GM12874 (cell line): ENCODE measurements at regions not wholly inside any gene's neighbourhood (a gene's known extent, or its start where the extent isn't known, plus 50 kb on each side); places are given as distances from the start of the nearest gene placed in this dataset.

Experiments used
- TF ChIP-seq, protein P1 (sequence below): IDR thresholded peaks from 2 replicates; pipeline ENCODE4 v1.5.1; 2011; ENCODE audit warnings: low read depth, mild to moderate bottlenecking, control low read depth, low read length, moderate library complexity; ENCODE audit not compliant: insufficient read depth

GRCh38 chr3:5690490-5690889 lies 503.0 kb downstream of the EDEM1 start:
- TF ChIP-seq, protein P1, sequence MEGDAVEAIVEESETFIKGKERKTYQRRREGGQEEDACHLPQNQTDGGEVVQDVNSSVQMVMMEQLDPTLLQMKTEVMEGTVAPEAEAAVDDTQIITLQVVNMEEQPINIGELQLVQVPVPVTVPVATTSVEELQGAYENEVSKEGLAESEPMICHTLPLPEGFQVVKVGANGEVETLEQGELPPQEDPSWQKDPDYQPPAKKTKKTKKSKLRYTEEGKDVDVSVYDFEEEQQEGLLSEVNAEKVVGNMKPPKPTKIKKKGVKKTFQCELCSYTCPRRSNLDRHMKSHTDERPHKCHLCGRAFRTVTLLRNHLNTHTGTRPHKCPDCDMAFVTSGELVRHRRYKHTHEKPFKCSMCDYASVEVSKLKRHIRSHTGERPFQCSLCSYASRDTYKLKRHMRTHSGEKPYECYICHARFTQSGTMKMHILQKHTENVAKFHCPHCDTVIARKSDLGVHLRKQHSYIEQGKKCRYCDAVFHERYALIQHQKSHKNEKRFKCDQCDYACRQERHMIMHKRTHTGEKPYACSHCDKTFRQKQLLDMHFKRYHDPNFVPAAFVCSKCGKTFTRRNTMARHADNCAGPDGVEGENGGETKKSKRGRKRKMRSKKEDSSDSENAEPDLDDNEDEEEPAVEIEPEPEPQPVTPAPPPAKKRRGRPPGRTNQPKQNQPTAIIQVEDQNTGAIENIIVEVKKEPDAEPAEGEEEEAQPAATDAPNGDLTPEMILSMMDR = no peak

DNA sequence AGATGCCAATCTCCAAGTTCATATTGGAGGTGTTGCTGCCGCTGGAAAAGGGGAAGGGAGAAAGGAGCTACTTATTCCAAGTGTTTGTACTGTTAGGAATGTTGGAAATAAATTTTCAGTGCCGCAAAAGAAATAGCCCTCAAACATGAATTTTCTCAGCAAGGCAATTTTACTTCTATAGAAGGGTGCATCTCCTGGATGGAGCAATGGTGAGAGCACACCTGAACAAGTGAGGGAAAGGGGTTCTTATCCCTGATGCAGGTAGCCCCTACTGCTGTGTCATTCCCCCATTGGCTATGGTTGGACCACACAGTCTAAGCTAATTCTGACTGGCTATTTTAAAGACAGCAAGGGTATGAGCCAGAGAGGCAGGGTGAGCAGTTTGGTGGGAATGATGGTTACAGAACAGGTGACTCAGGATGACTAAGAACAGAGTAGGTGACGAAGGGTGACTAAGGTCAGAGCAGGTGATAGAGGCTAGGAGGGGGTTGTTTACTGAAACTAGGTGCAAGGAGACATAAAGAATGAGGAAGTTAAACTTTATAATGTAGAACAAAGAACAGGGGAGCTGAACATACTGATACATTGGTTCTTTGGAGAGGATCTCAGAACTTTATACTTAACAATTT lies 503.5 kb downstream of the EDEM1 start:
- TF ChIP-seq, protein P1 = no peak

DNA sequence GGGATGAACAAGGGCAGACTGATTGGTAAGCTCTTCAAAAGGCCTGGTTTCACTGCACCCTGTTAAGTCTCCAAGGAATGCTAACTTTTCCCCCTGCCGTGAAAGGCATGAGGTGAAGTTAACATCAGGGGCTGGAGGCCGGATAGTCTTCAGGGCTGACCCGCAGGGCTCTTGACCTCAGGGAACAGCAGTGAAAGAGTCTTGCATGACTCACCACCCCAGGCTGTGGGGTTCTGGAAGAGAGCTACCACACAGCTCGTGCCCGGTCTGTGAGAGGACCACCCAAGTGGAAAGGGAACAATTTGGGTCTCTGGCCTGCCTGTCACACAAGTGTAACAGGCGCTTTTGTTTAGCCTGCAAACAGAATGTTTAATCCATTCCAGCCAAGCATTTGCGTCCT lies 504.9 kb downstream of the EDEM1 start:
- TF ChIP-seq, protein P1 = no peak

GRCh38 chr3:5694266-5694665 lies 506.8 kb downstream of the EDEM1 start:
- TF ChIP-seq, protein P1 = no peak

DNA sequence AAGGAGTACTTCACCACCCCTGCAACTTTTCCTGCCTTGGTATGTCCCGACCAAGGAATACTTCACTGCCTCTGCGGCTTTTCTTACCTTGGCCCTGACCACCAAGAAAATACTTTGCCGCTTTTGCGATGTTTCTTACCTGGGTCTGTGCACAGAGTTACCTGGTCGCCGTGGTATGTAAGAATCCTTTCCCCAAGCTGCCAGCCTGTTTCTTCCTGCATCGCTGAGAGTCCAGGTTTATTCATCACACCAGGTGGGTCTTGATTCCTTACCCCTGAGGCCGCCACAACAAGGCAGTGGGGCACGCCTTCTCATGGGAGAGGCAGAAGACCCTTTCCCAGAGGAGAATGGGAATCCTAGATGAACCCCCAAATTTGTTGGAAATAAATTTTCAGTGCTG lies 511.3 kb downstream of the EDEM1 start:
- TF ChIP-seq, protein P1 = no peak

DNA sequence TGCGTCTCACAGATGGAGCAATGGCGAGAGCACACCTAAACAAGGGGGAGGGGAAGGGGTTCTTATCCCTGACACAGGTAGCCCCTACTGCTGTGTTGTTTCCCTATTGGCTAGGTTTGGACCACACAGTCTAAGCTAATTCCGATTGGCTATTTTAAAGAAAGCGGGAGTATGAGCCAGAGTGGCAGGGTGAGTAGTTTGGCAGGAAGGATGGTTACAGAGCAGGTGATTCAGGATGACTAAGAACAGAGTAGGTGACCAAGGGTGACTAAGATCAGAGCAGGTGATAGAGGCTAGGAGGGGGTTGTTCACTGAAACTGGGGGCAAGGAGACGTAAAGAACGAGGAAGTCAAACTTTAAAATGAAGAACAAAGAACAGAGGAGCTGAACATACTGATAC lies 511.8 kb downstream of the EDEM1 start:
- TF ChIP-seq, protein P1 = no peak

- TF ChIP-seq, protein P1 = no peak
Observed at GRCh38 chr3:5699811-5700210, 512.3 kb downstream of the EDEM1 start.
